SU-DHL-6 (cell line): ENCODE measurements at regions not wholly inside any gene's neighbourhood (a gene's known extent, or its start where the extent isn't known, plus 50 kb on each side); places are given as distances from the start of the nearest gene placed in this dataset.

ENCODE experiments used
- H2AFZ ChIP-seq: fragments of 200-600 bp; sonication (generic); 2 replicates; pipeline ENCODE4 v1.6.1; 2014; ENCODE audit warnings: low read depth, mild to moderate bottlenecking, moderate library complexity, mixed read lengths, antibody characterized with exemption, low read length; ENCODE audit not compliant: severe bottlenecking
- H3F3A ChIP-seq: fragments of 200-600 bp; shearing (Covaris generic); 2 replicates; pipeline ENCODE4 v1.6.0; 2016; ENCODE audit warnings: antibody characterized with exemption, mild to moderate bottlenecking; ENCODE audit not compliant: insufficient read depth
- H3K27ac ChIP-seq: fragments of 200-600 bp; sonication (generic); 2 replicates; pipeline ENCODE4 v1.5.1; 2016; ENCODE audit warnings: low read depth, mild to moderate bottlenecking, low read length, moderate library complexity, mixed read lengths
- H3K27me3 ChIP-seq: fragments of 200-600 bp; sonication (generic), shearing (Covaris generic); 2 replicates; pipeline ENCODE4 v1.6.0; 2014; ENCODE audit warnings: mild to moderate bottlenecking, low read length
- H3K36me3 ChIP-seq: fragments of 200-600 bp; sonication (generic); 2 replicates; pipeline ENCODE4 v1.6.1; 2014; ENCODE audit warnings: mild to moderate bottlenecking, low read length, mixed read lengths
- H3K4me2 ChIP-seq: fragments of 300-600, 200-600 bp; shearing (Covaris generic), sonication (generic); 2 replicates; pipeline ENCODE4 v1.6.0; 2014; ENCODE audit warnings: low read length, low read depth, mild to moderate bottlenecking; ENCODE audit not compliant: poor library complexity, severe bottlenecking
- H3K4me3 ChIP-seq: fragments of 200-600 bp; sonication (generic); 2 replicates; pipeline ENCODE4 v1.5.1; 2014; ENCODE audit warnings: antibody characterized with exemption, low read length, mild to moderate bottlenecking, mixed read lengths; ENCODE audit not compliant: insufficient read depth, poor library complexity, severe bottlenecking
- H3K79me2 ChIP-seq: fragments of 200-600 bp; sonication (generic); 2 replicates; pipeline ENCODE4 v1.6.1; 2014; ENCODE audit warnings: mild to moderate bottlenecking, low read length, moderate library complexity; ENCODE audit not compliant: insufficient read depth
- H3K9ac ChIP-seq: fragments of 200-600 bp; sonication (generic); 2 replicates; pipeline ENCODE4 v1.7.0; 2014; ENCODE audit warnings: mild to moderate bottlenecking, low read length
- H3K9me2 ChIP-seq: fragments of 200-600 bp; sonication (generic); replicated peaks from 2 replicates; pipeline ENCODE4 v1.6.1; 2014; ENCODE audit warnings: low read length; ENCODE audit not compliant: insufficient read depth
- H3K9me3 ChIP-seq: fragments of 200-600 bp; sonication (generic); 2 replicates; pipeline ENCODE4 v1.6.1; 2014; ENCODE audit warnings: low read length, mixed read lengths; ENCODE audit not compliant: insufficient read depth
- H4K20me1 ChIP-seq: fragments of 200-600 bp; sonication (generic); 2 replicates; pipeline ENCODE4 v1.6.1; 2014; ENCODE audit warnings: low read depth, mild to moderate bottlenecking, antibody characterized with exemption, low read length, moderate library complexity, mixed read lengths
- CTCF ChIP-seq: fragments of 200-600 bp; sonication (generic); IDR thresholded peaks from one replicate; pipeline ENCODE4 v1.5.1; 2017; ENCODE audit warnings: antibody characterized with exemption, mild to moderate bottlenecking, low read length, moderate library complexity; ENCODE audit not compliant: insufficient read depth, poor library complexity, severe bottlenecking
- EZH2phosphoT487 ChIP-seq: fragments of 200-600 bp; sonication (generic), shearing (Covaris generic); conservative IDR thresholded peaks from 2 replicates; pipeline ENCODE4 v1.6.1; 2018; ENCODE audit warnings: mild to moderate bottlenecking, antibody characterized with exemption, low read length, moderate library complexity, mixed read lengths

- Histone ChIP-seq H3K9me3 (no peaks in the 10 kb centered on the region), H2AFZ (no peak overlapping the region), H3K27ac (no peak overlapping the region), H4K20me1 (no peaks in the 10 kb centered on the region), H3K9me2 (no peaks in the 10 kb centered on the region), H3K9ac (no peak overlapping the region), H3F3A (no peaks in the 10 kb centered on the region), H3K27me3 (no peaks in the 10 kb centered on the region), H3K79me2 (no peaks in the 10 kb centered on the region), H3K36me3 (no peaks in the 10 kb centered on the region), H3K4me2 (no peak overlapping the region), H3K4me3 (no peak overlapping the region)
- no peak for TF ChIP-seq CTCF
- no peak for TF ChIP-seq EZH2phosphoT487
Measured at GRCh38 chr4:114196606-114197005, 217.2 kb upstream of the ARSJ start.

GRCh38 chr4:114200026-114200425 lies 220.6 kb upstream of the ARSJ start:
- H3K9ac ChIP-seq: no peak overlapping the region
- no peaks in the 10 kb centered on the region for H3K27me3 ChIP-seq
- no peak overlapping the region for H3K27ac ChIP-seq
- H4K20me1 ChIP-seq: no peaks in the 10 kb centered on the region
- H3K4me2 ChIP-seq: no peak overlapping the region
- TF ChIP-seq CTCF: no peak
- TF ChIP-seq EZH2phosphoT487: no peak
- no peaks in the 10 kb centered on the region for H3F3A ChIP-seq
- H3K4me3 ChIP-seq: no peak overlapping the region
- H2AFZ ChIP-seq: no peak overlapping the region
- no peaks in the 10 kb centered on the region for H3K9me2 ChIP-seq
- no peaks in the 10 kb centered on the region for H3K79me2 ChIP-seq
- no peaks in the 10 kb centered on the region for H3K36me3 ChIP-seq
- no peaks in the 10 kb centered on the region for H3K9me3 ChIP-seq

- Histone ChIP-seq H2AFZ (no peak overlapping the region), H3K36me3 (no peaks in the 10 kb centered on the region), H3K4me2 (no peak overlapping the region), H3K9me2 (no peaks in the 10 kb centered on the region), H3K79me2 (no peaks in the 10 kb centered on the region), H3K27ac (no peak overlapping the region), H3K9me3 (no peaks in the 10 kb centered on the region), H3K4me3 (no peak overlapping the region), H3K27me3 (no peaks in the 10 kb centered on the region), H4K20me1 (no peaks in the 10 kb centered on the region), H3F3A (no peaks in the 10 kb centered on the region), H3K9ac (no peak overlapping the region)
- no peak for TF ChIP-seq EZH2phosphoT487
- TF ChIP-seq CTCF: no peak
Measured at GRCh38 chr4:114205261-114205660, 225.8 kb upstream of the ARSJ start.
